ENCODE measurements at regions not wholly inside any gene's neighbourhood (a gene's known extent, or its start where the extent isn't known, plus 50 kb on each side); places are given as distances from the start of the nearest gene placed in this dataset.

DNA sequence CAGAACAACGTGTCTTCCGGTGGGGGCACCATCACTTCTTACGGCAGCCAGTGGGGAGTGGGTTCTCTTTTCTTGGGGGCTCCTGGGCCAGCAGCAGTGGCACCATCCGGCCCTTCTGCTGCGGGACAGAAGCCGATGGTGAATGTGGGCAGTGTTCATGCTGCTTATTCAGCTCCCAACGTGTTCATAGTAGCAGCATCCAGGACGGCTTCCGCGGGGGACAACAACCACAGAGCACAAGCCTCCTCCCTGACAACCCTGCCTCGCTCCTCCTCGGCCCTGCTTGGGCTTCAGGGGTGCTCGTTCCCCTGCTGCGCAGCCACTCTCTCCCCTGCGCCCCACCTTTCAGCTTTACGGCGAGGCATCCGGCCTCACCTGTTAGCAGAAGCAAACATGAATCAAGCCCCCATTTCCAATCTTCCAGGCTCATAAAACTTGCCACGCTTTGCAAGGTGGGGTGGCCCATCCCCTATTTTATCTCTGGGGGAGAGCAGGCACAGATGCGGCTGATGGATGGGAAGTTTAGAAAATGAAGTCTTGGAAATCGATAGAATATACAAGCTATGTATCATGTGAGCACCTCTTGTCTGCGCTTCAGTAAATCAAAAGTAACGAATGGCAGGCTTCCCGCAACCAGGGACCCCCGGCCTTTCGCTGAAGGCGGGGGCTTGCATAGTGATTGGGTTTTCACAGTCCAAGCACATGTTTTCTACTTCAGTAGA lies 191.8 kb upstream of the NECTIN1 start:
- Histone ChIP-seq H3K27me3 (peaks cover 0 to 45% (median 5%) of the 10 kb centered on the region in 3 donors), H3K4me3 (no peak overlapping the region), H3K27ac (no peak overlapping the region), H3K36me3 (no peaks in the 10 kb centered on the region), H3K4me1 (no peaks in the 10 kb centered on the region), H3K9me3 (no peaks in the 10 kb centered on the region)
- intact Hi-C loops (cut with DNase I) = no loop called here
- TF ChIP-seq POLR2A (IDR thresholded peaks at IDR 0.05) (no peak), EP300 (IDR thresholded peaks at IDR 0.05) (no peak), POLR2AphosphoS5 (IDR thresholded peaks at IDR 0.05) (no peak)
- TF ChIP-seq, protein P1, sequence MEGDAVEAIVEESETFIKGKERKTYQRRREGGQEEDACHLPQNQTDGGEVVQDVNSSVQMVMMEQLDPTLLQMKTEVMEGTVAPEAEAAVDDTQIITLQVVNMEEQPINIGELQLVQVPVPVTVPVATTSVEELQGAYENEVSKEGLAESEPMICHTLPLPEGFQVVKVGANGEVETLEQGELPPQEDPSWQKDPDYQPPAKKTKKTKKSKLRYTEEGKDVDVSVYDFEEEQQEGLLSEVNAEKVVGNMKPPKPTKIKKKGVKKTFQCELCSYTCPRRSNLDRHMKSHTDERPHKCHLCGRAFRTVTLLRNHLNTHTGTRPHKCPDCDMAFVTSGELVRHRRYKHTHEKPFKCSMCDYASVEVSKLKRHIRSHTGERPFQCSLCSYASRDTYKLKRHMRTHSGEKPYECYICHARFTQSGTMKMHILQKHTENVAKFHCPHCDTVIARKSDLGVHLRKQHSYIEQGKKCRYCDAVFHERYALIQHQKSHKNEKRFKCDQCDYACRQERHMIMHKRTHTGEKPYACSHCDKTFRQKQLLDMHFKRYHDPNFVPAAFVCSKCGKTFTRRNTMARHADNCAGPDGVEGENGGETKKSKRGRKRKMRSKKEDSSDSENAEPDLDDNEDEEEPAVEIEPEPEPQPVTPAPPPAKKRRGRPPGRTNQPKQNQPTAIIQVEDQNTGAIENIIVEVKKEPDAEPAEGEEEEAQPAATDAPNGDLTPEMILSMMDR (IDR thresholded peaks at IDR 0.05) = no peak
- 78 to 84% methylated on average over 27 of the region's 27 CpGs for WGBS, 2 donors
- no peak for DNase-seq

DNA sequence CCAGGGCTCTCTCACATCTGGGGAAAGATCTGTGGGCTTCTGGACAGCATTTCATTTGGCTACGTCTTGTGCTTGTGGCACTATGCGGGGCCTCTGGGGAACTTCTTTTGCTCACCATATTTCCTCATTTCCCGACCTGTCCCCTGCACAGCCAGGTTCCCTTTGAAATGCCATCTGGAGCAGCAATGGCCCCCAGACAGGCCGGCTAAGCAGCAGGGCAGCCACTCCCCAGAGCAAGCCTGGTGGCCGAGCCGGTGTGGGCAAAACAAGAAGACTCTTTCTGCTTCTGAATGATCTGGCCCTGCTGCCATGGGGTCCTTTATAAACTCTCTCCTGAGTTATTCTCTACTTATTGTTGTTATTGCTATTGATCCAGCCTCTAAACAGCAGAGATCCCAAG lies 190.7 kb upstream of the NECTIN1 start:
- 62 to 71% methylated on average over 6 of the region's 6 CpGs for WGBS, 2 donors
- Histone ChIP-seq H3K36me3 (no peaks in the 10 kb centered on the region), H3K4me1 (no peaks in the 10 kb centered on the region), H3K9me3 (no peaks in the 10 kb centered on the region), H3K4me3 (no peak overlapping the region), H3K27me3 (peaks cover 0 to 45% (median 5%) of the 10 kb centered on the region in 3 donors), H3K27ac (no peak overlapping the region)
- no peak for TF ChIP-seq EP300 (IDR thresholded peaks at IDR 0.05)
- no peak for TF ChIP-seq POLR2A (IDR thresholded peaks at IDR 0.05)
- no peak for TF ChIP-seq POLR2AphosphoS5 (IDR thresholded peaks at IDR 0.05)
- TF ChIP-seq, protein P1 (IDR thresholded peaks at IDR 0.05) = no peak
- intact Hi-C loops (cut with DNase I) = no loop called here
- no peak for DNase-seq

DNA sequence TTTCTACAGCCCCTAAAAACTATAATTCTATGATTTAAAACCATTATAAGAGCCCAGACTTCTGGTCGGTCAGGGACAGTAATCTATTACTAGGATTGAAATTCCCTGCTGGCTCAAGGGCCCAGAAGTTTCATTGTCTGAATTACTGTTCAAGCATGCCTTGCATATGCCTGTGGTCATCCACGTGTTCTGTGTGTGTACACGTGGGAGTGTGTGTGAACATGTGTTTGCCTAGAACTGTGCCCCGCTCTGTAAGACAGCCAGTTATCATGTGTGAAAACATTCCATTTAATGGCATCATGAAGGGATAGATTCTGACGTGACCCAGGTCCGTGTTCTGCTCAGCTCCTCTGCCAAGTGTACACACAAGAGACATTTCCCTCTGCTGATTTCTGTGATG lies 189.3 kb upstream of the NECTIN1 start:
- Histone ChIP-seq H3K4me1 (no peaks in the 10 kb centered on the region), H3K27me3 (peaks cover 0 to 45% (median 5%) of the 10 kb centered on the region in 3 donors), H3K36me3 (no peaks in the 10 kb centered on the region), H3K4me3 (no peak overlapping the region), H3K27ac (no peak overlapping the region), H3K9me3 (no peaks in the 10 kb centered on the region)
- intact Hi-C loops (cut with DNase I) = no loop called here
- no peak for TF ChIP-seq POLR2AphosphoS5 (IDR thresholded peaks at IDR 0.05)
- no peak for TF ChIP-seq POLR2A (IDR thresholded peaks at IDR 0.05)
- TF ChIP-seq EP300 (IDR thresholded peaks at IDR 0.05) = no peak
- TF ChIP-seq, protein P1 (IDR thresholded peaks at IDR 0.05) = no peak
- DNase-seq = no peak
- 77 to 78% methylated on average over 6 of the region's 6 CpGs for WGBS, 2 donors

DNA sequence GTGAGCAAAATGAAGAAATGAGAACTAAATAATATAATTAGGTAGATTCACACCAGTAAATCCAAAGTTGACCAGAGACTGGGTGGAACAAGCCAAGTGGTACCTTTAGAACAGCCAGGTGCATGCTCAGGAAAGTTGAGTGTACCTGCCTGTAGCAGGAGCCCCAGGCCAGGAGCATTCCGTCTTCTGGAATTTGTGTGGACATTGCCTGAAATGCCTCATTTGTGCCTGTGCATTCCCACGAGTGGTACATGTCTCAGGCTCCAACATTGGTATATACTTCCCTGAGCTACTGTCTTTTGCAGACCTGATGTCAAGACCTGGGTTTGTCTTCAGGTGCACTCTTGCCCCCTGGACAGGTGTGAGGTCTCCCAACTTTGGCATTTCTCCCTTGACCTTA lies 187.6 kb upstream of the NECTIN1 start:
- intact Hi-C loops (cut with DNase I) = no loop called here
- no peaks in the 10 kb centered on the region for H3K36me3 ChIP-seq
- peaks cover 0 to 34% (median 5%) of the 10 kb centered on the region in 3 donors for H3K27me3 ChIP-seq
- no peaks in the 10 kb centered on the region for H3K4me1 ChIP-seq
- H3K9me3 ChIP-seq = no peaks in the 10 kb centered on the region
- 84 to 87% methylated on average over 2 of the region's 2 CpGs for WGBS, 2 donors
- TF ChIP-seq EP300 (IDR thresholded peaks at IDR 0.05) (no peak), POLR2A (IDR thresholded peaks at IDR 0.05) (no peak), POLR2AphosphoS5 (IDR thresholded peaks at IDR 0.05) (no peak)
- TF ChIP-seq, protein P1 (IDR thresholded peaks at IDR 0.05) = no peak
- DNase-seq = no peak
- no peak overlapping the region for H3K27ac ChIP-seq
- H3K4me3 ChIP-seq = no peak overlapping the region

DNA sequence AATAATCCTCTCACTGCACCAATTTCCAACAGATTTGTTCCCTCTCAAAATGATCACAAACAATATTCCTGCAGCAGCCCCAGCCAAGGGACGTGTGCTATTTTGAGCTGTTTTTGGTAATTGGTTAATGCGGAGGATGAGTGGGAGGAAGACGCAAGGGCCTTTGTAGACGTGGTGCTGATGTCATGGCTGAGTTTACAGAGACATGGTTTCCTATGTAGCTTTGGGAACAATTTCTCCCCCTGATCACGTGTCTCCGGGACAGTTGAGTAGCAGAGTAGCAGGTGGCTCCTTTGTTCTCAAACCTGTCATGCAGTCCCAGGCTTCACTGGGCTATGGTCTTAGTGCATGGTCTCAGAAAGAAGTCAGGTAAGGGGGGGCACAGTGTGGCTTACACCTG lies 183.2 kb upstream of the NECTIN1 start:
- peaks cover 0 to 26% (median 2%) of the 10 kb centered on the region in 3 donors for H3K27me3 ChIP-seq
- 87 to 88% methylated on average over 6 of the region's 6 CpGs for WGBS, 2 donors
- H3K27ac ChIP-seq = no peak overlapping the region
- TF ChIP-seq, protein P1 (IDR thresholded peaks at IDR 0.05) = no peak
- no peak for TF ChIP-seq EP300 (IDR thresholded peaks at IDR 0.05)
- TF ChIP-seq POLR2A (IDR thresholded peaks at IDR 0.05) = no peak
- no peaks in the 10 kb centered on the region for H3K4me1 ChIP-seq
- intact Hi-C loops (cut with DNase I) = no loop called here
- no peaks in the 10 kb centered on the region for H3K36me3 ChIP-seq
- H3K9me3 ChIP-seq = no peaks in the 10 kb centered on the region
- H3K4me3 ChIP-seq = no peak overlapping the region
- DNase-seq = no peak
